Muscle of back (tissue), 3 donors: ENCODE measurements at regions not wholly inside any gene's neighbourhood (a gene's known extent, or its start where the extent isn't known, plus 50 kb on each side); places are given as distances from the start of the nearest gene placed in this dataset.

Experiments
- DNase-seq, 3 donors: peaks; one replicate each; pipeline versions ENCODE4 v3.0.0 to v3.0.0-alpha.2; 2013

- DNase-seq, result no peak
Measured at GRCh38 chr21:38741092-38741949, 64.4 kb upstream of the ETS2 start.

- DNase-seq, result no peak
Measured at GRCh38 chr21:38741950-38742256, 63.8 kb upstream of the ETS2 start.

GRCh38 chr21:38742580-38743260 lies 63.0 kb upstream of the ETS2 start:
- no peak for DNase-seq

GRCh38 chr21:38743772-38744529 lies 61.8 kb upstream of the ETS2 start:
- peak in 1 of 3 donors; percentile 41 for DNase-seq

GRCh38 chr21:38744861-38745260 lies 60.9 kb upstream of the ETS2 start:
- DNase-seq, result no peak

- DNase-seq, result no peak
Measured at GRCh38 chr21:38747810-38748209, 57.9 kb upstream of the ETS2 start.

GRCh38 chr21:38751379-38752050 lies 54.2 kb upstream of the ETS2 start:
- peak in 1 of 3 donors; percentile 53 for DNase-seq

GRCh38 chr21:38752051-38752505 lies 53.7 kb upstream of the ETS2 start:
- DNase-seq, result no peak

GRCh38 chr21:38753114-38753513 lies 52.6 kb upstream of the ETS2 start:
- peak in 1 of 3 donors; percentile 76 for DNase-seq

GRCh38 chr21:38753557-38753971 lies 52.2 kb upstream of the ETS2 start:
- DNase-seq, result peak; percentile 48 to 87 (median 49)
